GM19193 (cell line): ENCODE measurements at regions not wholly inside any gene's neighbourhood (a gene's known extent, or its start where the extent isn't known, plus 50 kb on each side); places are given as distances from the start of the nearest gene placed in this dataset.

Experiments used
- POLR2A ChIP-seq: IDR thresholded peaks from 4 replicates; pipeline ENCODE4 v1.6.1; 2011; ENCODE audit not compliant: insufficient read depth, insufficient read length; ENCODE audit errors: extremely low read depth

DNA sequence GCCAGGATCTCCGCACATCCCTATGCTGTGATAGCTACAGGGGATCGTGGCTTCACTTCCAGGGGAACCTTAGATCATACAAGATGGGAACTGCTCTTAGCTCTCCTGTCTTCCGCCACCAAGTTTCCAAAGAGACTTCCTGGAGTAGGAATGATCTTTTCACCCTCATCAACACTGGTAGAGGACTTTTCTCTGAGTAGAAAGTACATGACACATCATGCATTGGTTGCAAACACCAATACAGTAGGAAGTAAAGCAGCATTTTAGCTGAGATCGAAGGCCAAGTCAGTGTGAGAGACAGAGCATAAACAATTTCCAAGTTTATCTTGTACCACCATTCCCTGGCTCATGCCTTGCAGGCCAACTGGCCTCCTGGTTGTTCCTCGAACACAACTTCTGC, 113.1 kb upstream of the NEDD9 start:
- TF ChIP-seq POLR2A = no peak

DNA sequence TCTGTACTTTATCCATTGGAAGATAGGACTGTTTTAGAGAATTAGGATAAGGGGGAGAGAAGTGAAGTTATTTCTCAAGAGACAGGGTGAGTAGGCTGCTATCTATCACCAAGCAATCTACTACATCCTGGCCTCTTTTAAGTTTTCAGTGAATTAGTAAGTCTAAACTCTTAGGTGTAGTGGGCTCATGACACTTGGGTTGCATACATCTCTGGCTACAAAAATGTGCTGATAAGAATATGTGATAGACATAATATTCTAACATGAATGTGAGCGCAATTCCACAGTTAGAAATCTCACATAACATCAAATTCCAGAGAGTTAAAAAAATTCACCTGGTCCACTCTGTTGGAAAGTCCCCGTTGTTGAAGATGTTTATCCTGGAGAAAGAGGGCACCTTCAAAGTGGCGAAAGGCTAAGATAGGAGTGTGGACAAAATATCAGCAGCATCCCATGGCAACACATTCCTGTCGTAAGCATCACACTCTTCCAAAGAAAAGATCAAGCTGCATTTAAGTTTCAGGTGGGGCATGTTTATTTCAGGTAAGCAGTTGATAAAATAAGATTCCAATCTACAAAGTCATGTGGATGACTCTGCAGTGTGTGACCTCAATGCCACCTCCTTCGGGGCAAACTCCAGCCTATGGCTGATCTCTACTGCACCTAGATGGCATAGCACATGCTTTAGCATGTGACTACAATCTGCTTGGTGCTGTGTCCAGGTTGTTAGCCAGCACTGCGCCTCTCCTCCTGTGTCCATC, 111.7 kb upstream of the NEDD9 start:
- no peak for TF ChIP-seq POLR2A

DNA sequence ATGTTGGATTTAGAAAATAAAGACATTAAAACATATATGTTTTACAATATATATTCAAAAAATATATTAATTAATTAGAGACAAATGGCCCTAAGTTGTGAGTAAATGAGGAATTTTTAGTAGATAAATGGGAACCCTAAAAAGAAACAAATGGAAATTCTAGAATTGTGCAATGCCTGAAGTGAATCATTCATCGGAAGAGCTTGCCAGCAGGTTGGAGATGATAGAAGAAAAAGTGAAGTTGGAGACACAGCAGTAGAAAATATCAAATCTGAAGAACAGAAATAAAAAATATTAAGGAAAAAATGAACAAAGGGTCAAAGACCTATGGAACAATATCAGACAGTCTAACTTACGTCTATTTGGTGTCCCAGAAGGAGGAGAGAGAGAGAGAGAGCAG, 109.4 kb upstream of the NEDD9 start:
- no peak for TF ChIP-seq POLR2A

- no peak for TF ChIP-seq POLR2A
These were observed 108.8 kb upstream of the NEDD9 start for GRCh38 chr6:11341303-11341702.

GRCh38 chr6:11339380-11339779, 106.9 kb upstream of the NEDD9 start:
- TF ChIP-seq POLR2A = no peak

DNA sequence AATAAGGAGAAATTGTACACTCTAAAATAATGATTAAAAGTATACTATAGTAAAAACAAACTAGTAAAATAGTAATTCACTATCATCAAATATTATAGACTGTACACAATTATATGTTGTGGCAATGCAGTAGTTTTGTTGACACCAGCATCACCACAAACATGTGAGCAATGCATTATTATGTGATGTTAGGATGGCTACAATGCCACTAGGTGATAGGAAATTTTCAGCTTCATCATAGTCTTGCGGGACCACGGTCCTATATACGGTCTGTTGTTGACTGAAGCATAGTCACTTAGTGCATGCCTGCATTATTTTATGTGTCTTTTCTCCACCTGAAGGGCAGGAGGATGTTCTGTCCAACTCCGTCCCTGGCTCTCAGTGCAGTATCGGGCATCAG, 104.8 kb upstream of the NEDD9 start:
- no peak for TF ChIP-seq POLR2A

- TF ChIP-seq POLR2A = no peak
These were observed 103.4 kb upstream of the NEDD9 start for GRCh38 chr6:11335826-11336225.

DNA sequence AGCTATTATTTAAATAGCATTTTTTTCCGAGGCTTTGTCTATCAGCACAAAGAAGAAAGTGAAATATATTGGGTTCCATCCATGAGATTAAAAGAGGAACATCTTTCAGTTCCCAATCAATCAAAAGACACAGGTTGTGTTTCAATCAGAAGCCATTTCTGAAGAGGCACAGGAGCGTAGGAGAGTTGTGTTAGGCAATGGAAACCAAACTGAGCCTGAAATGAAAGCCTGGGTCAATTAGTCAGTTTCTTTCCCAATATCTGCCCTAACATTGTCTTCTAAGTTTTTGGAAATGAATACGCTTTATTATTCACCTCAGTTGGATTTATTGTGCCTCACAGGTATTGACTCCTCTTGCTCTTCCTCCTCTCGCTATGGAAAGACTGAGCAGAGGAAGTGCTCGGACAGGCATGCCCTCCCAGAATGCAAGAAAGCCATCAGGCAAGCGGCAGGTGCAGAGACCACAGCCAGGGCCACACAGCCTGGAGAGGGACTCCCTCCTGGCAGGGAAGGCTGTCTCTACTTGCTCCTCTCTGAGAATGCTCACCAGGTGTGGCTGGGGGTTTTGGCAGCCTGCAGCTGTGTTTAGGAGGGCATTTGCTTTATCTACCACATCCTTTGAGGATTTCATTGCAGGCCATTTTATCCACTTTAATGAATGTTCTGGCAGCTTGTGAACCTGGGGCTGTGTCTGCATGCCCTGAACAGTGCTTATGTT, 100.8 kb upstream of the NEDD9 start:
- TF ChIP-seq POLR2A = no peak

GRCh38 chr6:11332463-11332862, 100.0 kb upstream of the NEDD9 start:
- no peak for TF ChIP-seq POLR2A

DNA sequence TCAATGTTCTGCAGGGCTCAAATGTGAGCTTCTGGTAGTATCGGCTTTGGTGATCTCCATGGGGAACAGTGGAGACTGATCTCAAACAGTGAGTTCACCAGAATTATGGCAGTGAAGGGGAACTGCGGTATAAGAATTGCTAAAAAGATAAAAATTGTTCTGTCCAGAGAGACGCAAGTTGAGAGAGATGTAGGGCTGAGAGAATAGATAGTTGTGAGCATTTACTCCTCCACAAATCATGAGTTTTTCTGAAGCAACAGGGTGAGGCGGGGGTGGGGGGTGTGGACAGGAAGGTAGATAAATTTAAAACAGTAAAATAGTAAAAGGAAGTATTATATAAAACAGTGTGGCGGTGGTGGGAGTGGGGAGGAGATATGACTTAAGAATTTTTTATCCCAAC, 98.6 kb upstream of the NEDD9 start:
- TF ChIP-seq POLR2A = no peak

- no peak for TF ChIP-seq POLR2A
These were observed 97.9 kb upstream of the NEDD9 start for GRCh38 chr6:11330413-11330760.

DNA sequence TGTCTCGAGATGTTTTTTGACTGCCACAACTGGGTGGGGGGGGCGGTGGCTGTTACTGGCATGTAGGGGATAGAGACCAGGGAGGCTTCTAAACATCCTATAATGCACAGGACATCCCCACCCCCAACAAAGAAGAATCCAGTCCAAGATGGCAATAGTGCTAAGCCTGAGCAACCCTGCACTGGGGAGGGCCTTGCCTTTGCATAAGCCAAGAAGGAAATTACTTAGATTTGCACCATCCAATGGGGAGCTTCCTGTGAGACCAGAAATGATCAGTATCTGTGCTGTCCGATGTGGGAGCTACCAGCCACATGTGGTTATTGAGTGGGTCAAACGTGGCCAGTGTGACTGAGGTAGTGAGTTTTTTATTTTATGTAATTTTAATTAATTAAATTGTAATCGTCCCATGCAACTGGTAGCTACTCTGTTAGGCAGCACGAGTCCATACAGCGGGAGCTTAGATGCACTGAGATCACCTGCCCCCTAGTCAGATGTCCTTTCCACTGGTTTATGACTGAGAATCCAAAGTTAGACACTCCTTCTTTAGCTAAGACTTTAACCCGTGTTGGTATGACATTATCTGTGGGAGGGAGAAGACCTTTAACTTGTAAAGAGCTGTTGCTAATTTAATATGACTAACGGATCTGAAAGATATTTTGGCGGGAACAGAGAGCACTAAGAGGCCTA, 97.4 kb upstream of the NEDD9 start:
- no peak for TF ChIP-seq POLR2A

- TF ChIP-seq POLR2A = no peak
These were observed 96.3 kb upstream of the NEDD9 start for GRCh38 chr6:11328613-11329247.

- peak; percentile 21 for TF ChIP-seq POLR2A
These were observed 95.5 kb upstream of the NEDD9 start for GRCh38 chr6:11327961-11328360.

GRCh38 chr6:11326116-11326515, 93.6 kb upstream of the NEDD9 start:
- TF ChIP-seq POLR2A = no peak

DNA sequence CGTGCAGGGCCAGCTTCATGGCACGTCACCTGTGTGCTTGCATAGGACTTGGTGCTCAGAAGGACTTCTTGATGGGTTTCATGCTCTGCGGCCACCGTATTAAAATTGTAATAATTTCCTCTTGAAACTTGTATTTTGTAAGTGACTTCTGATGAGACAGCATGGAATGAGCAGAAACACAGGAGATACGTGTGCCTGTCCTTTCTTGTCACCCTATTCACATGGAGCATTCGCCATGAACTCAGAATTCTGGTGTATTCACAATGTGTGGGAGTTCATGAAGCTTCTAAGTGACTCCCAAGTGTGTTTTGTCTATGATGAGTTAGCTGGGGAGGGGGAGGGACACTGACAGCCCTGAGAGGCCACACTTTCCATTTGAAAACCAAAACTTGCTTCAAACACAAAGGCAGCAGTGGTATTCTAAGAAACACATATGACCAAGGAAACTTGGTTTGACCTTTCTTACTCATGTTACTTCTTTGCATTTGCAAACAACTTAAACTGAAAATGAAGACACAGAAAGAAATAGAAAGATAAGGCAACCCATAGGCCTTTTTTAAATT, 92.1 kb upstream of the NEDD9 start:
- TF ChIP-seq POLR2A = no peak
